Ovary (tissue), 3 donors: ENCODE measurements at regions not wholly inside any gene's neighbourhood (a gene's known extent, or its start where the extent isn't known, plus 50 kb on each side); places are given as distances from the start of the nearest gene placed in this dataset.

ENCODE experiments used
- CTCF ChIP-seq, 3 donors: fragments of 450-650 bp in 2 of 3; fragments of 200-600 bp in 1 of 3; IDR thresholded peaks; one replicate each; pipeline versions ENCODE4 v1.5.1 to v1.8.0; 2016 to 2022; ENCODE audit warnings: antibody characterized with exemption in 3 of 3, mild to moderate bottlenecking in 1 of 3
- EP300 ChIP-seq: sonication (generic); formaldehyde crosslinking; IDR thresholded peaks from one replicate; pipeline ENCODE4 v1.6.1; 2017; ENCODE audit warnings: antibody characterized with exemption
- POLR2A ChIP-seq: fragments of 450-650 bp; IDR thresholded peaks from one replicate; pipeline ENCODE4 v1.6.1; 2017; ENCODE audit warnings: antibody characterized with exemption, mild to moderate bottlenecking, moderate library complexity
- donor health status: DM: no; HTN: no; CAD: no.

GRCh38 chr15:25556136-25556535 lies 117.3 kb upstream of the UBE3A start:
- TF ChIP-seq CTCF (IDR thresholded peaks at IDR 0.05) (no peak), POLR2A (no peak), EP300 (no peak)
